ENCODE measurements at regions not wholly inside any gene's neighbourhood (a gene's known extent, or its start where the extent isn't known, plus 50 kb on each side); places are given as distances from the start of the nearest gene placed in this dataset.
A peak's percentile ranks its signal among the peaks of the same experiment; 100 is the strongest.
"Not testable (repeated sequence)": the region's sequence is repeated elsewhere in the genome, so short reads cannot be mapped to it uniquely, and the experiment has no call there.

DNA sequence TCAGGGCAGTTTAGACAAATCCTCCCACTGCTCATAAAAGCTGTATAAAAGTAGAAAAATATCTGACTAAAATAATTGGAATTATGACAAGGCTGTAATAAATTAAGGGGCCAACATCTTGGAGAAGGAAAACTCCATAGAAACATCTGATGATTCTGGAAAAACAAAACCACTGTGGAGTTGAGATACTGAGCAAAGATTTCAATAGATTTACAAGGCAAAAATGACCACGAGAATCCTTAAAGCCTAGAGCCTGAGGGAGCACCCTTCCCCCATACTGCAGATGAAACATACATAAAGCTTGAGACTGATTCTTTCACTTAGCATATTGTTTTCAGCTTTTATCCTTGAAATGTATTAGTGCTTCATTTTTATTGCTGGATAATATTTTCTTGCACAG is 286.4 kb upstream of the MMADHC start:
- no peak for DNase-seq

DNA sequence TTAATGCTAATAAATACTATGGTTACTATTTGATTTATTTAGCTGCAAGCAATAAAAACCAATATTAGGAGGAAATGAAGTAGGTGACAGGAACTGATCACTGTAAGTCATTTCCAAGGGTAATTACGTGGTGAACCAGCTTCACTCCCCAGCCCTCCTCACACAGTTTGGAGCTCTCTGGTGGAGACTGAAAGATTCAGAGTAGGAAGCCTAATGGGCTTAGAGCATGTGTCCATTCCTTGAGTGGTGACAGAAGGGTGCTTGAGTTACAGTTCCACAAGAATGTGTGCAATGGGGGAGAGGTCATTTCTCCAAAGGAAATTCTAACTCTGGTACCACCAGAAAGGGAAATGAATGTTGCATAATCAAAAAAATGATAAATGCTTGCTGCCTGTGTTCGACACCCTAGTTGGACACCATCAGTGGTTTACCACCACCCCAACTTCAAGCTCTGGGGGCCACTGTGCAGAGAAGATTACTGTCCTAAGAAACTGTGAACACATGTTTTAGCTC is 285.1 kb upstream of the MMADHC start:
- DNase-seq: no peak

DNA sequence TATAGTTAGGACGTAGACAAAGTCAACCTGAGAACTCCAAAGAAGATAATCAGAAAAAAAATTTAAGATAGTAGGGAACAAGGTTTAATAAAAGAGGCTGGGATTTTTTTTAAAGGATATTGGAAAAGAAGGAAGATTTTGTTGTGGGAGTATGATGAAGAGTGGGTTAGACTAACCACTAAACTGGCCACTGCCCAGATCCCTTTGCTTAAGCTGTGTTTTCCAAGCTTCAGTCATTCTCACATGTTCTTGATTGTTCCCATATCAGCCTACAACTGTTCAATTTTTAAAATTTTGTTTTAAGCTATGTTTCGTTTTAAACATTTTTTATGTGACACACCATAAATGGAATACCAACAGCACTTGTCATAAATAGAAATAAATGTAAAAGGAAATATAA is 284.5 kb upstream of the MMADHC start:
- DNase-seq: no peak

DNA sequence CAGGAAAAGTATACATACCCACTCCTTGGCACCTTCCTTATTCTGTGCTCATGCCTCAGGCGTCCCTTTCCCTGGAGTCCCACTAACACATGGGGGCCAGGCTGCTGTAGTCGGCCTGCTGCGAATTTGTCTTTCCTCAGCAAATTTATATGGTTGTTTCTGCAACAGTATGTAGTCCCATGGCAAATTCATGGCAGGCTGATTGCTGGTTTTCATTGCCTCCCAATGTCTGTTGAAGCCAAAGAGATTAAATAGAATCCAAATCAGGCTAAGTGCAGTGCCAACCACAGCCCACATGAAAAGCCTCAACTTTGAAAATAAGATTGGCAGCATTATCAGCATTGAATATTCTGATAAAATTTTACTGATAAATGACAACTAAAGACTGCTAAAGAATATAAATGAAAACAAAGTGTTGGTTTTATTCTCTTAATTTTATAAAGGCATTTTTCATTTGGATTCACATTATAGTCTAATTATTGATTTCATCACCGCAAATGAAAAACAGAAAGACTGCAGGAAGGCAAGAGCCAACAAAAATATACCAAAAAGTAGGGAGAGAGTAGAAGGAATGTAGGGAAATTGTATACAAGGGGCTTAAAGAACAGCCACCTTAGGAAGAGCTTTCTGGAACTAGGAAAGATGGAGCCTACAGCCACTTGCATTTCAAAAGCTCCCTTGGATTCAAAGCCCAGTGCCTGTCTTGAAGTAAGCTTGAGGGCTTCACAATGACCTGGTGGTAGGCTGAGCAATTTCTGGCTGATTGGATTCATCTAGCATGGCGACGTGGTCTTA is 283.7 kb upstream of the MMADHC start:
- DNase-seq: no peak

DNA sequence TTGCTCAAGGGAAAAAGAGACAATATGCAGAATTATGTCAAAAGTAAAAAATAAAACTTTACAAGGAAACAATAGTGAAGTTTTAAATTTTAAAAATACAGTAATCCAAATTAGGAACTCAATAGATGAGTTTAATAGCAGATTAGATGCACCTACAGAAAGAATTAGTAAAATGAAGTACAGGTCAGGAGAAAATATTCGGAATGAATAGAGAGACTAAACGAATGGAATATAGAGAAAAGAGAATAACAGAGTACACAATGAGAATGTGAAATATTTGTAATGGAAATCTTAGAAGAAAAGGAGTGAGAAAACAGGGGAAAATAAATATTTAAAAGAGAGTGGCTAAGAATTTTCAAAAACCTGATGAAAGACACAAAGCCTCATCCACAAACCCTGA is 275.7 kb upstream of the MMADHC start:
- DNase-seq: no peak

DNA sequence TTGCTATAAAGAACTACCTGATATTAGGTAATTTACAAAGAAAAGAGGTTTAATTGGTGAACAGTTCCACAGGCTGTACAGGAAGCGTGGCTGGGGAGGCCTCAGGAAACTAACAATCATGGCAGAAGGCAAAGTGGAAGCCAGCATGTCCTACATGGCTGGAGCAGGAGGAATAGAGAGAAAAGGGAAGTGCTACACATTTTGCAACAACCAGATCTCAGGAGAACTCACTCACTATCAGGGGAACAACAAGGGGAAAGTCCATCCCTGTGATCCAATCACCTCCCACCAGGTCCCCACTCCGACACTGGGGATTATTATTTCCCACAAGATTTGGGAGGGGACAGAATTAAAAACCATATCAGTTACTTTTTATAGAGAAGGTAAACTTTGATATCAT is 273.5 kb upstream of the MMADHC start:
- no peak for DNase-seq

DNA sequence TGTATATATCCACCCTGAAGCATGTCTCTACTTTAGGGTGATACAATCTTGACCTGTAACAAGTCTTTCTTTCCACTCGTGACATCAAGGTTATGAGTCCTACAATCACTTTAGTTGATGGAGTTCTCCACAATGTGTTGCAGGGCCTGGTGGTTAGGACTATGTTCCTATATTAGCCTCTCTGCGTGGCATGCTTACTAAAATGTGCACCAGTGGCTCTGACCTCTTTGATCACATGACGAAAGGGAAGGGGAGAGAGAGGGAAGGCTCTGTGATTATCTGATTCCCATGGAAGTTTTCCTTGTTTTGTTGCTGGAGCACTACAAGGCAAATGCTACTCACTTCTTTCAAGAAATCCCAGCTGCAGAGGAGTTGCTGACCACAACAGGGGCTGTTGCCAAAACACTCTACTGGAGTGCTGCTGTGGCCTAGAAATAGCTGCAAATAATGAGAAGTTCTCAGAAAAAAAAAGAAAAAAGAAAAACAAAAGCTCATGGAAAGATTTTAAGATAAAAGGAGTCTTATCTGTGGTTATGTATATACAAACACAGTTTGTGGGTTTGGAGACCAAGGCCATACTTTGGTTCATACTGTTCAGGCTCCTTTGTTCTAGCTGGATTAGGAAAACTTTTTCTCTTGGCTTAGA is 272.8 kb upstream of the MMADHC start:
- DNase-seq: peak in 3 of 56 donors; percentile 3 to 4 (median 3)

DNA sequence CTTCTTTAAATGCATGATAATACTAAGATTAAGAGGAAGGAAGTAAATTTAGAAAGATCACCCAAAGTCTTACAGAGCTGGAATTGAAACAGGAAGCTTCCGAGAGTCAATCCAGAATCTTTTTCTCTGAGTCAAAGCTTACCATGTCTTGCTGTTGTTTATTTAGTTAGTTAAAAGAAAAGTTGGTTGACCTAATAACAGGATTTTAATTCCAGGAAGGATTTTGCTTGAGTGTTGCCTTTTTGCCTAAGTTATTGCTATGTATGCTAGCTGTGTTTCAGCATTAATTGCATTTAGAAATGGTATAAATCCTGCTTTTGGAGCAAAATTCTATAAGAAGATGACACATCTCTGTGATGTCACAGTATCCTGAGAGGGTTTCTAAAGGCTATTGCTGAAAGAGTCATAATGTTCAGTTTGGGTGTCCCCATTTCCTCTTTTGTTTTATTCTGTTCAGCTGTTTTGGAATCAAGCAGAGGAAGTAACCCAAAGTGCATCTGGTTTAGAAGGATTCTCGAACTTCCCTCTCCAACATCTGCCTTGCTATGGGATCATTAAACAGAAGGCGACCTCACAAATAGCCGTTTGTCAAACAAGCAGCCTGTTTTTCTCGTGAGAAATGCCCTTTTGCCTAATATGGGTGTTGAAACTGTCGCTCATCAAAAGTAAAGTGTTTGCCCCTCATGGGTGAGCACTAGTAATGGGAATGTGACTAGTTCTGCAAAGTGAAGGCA is 271.5 kb upstream of the MMADHC start:
- peak in 1 of 56 donors; percentile 7 for DNase-seq

DNA sequence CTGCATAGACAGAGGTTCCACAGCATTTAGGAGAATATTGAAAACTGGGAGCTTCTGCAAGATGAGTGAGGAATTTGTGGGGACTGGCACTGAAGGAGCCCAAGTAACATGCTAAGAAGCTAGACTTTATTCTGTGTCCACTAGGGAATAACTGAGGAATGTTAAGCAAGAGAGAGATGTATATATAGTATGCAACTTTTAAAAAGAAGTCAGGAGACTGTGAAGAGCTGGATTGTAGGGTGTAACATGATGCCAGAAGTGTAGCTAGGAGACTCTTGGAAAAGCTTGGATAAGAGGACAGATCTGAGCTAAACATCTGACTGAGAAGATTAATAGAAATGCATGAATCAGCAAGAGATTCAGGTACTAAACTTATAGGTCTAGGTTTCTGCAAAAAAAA is 270.6 kb upstream of the MMADHC start:
- DNase-seq: no peak

DNA sequence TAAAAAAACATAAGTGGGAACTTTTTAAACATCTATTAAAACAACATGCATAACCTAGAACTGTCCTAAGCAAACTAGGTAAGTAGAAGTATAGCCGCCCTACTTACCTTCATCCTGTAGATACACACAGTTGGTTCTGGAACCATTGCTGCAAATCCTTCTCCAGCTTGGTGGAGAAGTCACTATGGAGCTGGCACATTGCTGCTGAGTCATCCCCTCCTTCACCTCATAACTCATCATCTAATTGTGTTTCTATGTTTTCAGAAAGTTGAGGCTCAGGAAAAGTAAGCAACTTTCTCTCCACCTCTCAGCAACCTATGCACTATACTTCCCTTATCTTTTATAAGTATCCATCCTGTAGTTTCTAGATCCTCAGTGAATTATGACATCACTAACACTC is 269.8 kb upstream of the MMADHC start:
- DNase-seq: no peak

DNA sequence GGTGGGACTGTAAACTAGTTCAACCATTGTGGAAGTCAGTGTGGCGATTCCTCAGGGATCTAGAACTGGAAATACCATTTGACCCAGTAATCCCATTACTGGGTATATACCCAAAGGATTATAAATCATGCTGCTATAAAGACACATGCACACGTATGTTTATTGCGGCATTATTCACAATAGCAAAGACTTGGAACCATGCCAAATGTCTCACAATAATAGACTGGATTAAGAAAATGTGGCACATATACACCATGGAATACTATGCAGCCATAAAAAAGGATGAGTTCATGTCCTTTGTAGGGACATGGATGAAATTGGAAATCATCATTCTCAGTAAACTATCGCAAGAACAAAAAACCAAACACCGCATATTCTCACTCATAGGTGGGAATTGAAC is 268.3 kb upstream of the MMADHC start:
- DNase-seq: not testable (repeated sequence)

DNA sequence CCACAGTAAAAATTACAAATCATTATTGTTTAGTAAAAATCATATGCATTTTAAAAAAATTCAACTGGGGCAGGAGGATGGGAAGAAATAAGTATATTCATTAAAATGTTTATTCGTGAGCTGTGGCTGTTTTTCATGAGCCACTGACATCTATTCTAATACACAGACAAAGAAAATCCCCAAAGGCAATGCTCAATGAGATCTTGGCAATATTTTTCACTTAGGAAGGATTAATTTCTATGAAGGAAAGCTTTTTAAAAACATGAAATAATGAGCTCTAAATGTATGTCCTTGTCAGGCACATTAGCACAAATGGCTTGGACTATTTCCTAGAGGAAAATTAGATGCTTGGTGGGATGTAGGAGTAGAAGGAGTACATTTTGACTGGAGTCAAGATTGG is 262.0 kb upstream of the MMADHC start:
- DNase-seq: no peak

DNA sequence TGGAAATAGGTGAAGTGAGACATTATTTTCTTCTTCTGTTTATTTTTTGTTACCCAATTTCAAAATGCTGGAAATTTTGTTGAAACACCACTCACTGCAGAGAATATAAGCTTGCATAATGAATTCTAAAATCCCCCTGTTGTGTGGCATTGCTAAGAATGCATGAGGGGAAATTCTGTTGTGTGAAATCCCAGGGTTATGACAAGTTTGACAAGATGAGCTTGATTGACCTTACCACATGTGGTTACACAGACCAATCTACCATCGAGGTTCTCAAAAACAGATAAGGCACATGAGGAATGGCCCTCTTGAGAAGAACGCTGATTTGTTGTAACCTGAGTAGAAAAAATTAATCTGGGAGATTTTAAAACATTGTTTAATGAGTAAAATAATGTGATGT is 261.6 kb upstream of the MMADHC start:
- no peak for DNase-seq

DNA sequence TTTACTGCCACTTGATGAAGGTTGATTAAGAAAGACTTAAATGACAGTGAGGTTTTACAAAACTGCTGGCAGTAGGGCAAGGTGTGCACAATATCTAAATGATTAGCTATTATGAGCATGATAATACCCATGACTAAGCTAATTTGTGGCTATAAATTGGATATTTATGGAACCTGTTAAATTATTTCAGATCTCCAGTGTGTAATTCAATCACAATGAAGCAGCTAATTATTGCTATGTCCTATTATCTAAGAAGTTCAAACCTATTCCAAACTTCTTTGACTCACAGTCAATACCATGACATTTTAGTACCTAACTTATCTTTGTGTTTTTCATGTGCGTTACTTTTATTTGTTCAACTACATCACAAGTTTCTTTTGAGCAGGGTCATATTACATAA is 253.8 kb upstream of the MMADHC start:
- DNase-seq: no peak

DNA sequence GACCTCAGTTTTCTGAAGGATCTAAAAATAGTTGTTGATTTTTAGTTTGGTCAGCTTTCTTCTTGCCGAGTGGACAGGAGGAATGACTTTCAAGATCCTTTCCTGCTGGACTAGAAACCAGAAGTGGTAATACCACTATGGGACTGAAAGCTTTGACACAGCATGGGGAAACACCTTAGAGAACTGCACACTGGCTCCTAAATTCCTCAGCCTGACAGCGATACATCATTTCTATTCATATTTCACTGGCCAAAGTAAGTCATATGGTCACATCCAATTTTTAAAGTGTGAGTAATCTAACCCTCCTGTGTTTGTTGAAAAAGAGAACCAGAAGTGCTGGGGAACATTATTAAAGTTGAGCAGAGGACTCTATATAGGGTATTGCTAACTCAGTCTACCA is 244.7 kb upstream of the MMADHC start:
- no peak for DNase-seq

DNA sequence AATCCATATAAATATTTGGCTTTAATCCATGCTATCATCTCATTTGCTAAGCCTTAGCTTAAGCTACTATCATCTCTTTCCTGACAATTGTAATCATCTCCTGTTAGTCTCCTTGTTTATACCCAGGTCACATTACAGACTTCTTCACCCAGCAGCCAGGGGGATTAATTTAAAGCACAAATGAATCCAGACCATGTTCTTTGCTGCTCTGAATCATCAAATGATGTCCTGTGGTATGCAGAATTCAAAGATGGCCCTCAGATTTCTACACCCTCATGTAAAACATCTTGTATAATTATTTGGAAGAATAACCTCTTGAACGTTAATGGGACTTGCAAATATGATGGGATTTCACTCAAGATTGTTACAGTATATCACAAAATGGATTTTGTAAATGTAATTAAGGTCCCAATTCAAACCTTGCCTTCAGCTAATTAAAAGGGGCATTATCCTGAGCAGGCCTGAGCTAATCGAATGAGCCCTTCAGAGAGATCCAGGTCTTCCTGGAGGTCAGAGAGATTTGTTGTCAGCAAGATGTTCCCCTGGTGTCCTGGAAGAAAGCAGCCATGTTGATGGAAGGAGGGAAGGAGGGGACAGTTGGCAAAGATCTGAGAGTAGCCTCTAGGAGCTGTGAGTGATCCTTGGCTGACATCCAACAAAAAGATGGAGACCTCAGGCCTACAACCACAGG is 241.1 kb upstream of the MMADHC start:
- DNase-seq: no peak

DNA sequence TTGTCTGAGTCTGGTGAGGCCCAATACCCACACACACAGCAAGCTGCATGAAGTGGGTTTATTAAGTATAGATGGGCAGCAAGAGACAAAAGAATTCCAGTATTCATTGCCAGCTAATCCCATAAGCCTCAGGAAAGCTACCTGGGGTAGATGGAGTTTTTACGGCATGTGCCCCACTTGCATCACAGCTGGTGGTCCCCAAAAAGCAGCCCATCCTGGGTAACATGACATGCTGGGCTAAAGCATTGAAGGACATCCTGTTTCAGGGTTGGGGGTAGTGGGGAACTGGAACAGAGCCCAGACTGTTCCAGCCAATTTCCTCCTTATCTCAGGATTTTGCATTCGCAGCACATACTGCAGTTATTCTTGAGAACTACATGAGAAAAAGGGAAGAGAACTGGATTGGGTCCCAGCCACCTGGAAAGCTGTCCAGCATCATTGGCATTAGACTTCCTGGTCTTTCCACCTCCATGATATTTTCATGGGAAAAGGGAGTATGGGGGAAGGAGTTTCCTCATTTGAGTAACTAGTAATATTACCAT is 240.1 kb upstream of the MMADHC start:
- DNase-seq: peak in 2 of 56 donors; percentile 0 to 2

DNA sequence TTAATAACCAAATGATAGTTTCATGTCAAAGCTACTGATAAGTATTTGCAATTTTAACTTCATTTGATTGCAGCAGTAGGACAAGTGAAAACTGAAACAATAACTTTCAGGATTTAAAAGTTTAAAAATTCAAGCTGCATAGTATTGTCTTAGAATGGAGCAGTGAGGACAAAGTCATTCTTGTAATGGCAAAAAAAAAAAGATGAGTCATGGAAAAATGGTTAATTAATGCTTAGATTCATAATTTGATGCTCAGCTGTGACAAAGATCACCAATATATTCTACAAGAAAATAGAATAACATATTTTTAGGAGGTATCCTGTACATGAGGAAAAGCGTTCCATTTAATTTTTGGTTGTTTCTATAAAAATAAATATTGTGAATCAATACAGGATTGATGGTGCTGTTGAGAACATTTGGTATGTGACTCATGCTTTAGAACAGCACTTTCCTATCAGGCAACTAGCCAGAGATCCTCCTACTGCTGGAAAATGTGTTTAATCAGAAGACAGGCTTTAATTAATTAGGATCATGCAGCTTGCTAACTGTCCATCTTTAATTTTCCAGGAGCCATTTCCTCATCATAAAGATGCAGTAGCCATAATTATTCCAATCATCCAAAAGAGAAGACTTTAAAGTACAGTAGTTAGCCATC is 239.0 kb upstream of the MMADHC start:
- no peak for DNase-seq

DNA sequence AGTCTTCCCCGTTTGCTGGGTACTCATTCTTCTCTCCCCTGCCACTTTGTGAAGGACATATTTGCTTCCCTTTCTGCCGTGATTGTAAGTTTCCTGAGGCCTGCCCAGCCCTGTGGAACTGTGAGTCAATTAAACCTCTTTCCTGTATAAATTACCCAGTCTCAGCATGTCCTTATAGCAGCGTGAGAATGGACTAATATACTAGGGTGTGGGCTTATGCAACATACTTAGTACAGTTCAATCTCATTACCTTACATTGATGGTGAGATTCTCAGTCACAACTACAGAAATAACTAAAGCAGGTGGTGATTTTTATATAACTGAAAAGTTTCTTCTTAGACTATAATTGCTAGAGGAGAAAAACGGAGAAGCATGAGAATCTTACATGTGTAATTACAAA is 237.9 kb upstream of the MMADHC start:
- no peak for DNase-seq

DNA sequence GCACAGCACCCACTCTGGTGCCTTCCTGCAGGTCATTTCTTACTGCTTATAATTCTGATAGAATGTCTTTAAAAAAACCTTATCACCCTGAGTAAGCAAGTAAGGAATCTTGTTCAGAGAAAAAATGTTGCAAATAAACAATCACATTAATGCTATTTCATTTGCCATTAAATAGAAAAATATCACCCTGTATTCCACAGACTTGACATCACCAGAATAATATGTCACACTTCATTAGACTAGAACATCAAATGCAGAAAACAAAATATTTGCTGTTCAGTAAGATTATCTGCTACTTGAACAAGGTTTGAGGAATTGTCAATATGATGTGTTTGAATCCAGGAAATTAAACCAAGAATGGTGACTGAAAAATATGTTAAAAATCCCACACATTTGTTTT is 236.6 kb upstream of the MMADHC start:
- no peak for DNase-seq

All from amygdala (tissue), 56 donors.